ENCODE measurements at regions not wholly inside any gene's neighbourhood (a gene's known extent, or its start where the extent isn't known, plus 50 kb on each side); places are given as distances from the start of the nearest gene placed in this dataset.

DNA sequence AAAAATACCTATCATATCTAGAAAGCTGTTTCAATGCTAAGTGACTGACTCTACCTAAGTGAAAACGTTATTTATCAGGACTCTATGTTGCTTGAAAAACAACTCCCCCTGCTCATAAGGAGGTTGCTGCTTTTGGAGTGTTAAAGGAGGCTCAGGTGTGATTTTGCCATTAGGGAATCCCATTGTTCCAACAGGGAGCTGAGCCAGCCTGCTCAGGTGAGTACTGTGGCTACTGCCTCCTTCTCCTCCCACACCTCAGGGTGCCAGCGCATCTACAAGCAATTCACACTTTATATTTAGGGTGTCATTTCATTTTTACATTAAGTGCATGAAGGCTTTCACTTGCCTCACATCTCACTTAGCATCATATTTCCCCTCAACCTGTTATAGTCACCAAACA lies 84.7 kb downstream of the SEM1 start:
- Histone ChIP-seq H3K36me3 (no peaks in the 10 kb centered on the region), H3K4me3 (no peak overlapping the region), H3K9me3 (no peaks in the 10 kb centered on the region), H3K27ac (no peak overlapping the region), H3K27me3 (replicated peaks; ENCODE audit: insufficient read depth) (no peaks in the 10 kb centered on the region), H3K4me1 (replicated peaks) (no peaks in the 10 kb centered on the region)
- WGBS = 65% methylated on average over 2 of the region's 2 CpGs
- TF ChIP-seq POLR2AphosphoS5 (IDR thresholded peaks at IDR 0.05) (no peak), POLR2A (IDR thresholded peaks at IDR 0.05) (no peak), CTCF (IDR thresholded peaks at IDR 0.05) (no peak)
- DNase-seq (ENCODE audit: low spot score) = no peak
- intact Hi-C loops (cut with DNase I) = no loop called here

DNA sequence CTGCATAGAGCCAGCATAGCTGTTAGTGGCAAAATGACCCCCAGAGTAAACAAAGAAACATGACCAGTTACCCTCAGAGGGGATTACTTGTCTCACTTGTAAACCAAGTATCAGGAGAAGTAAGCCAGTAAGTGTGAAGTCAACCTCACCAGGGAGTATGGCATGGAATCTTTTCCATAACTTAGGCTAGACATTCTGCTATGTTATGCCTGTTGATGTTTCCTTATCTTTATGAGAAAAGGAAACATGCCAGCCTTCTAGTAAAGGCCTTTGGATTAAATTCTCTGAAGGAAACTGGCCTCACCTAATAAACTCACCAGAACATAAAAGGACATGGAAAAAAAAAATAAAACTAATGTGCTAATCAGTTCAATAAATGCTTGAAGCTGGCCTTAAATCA lies 87.7 kb downstream of the SEM1 start:
- TF ChIP-seq POLR2AphosphoS5 (IDR thresholded peaks at IDR 0.05) = no peak
- no peak for TF ChIP-seq CTCF (IDR thresholded peaks at IDR 0.05)
- H3K9me3 ChIP-seq = no peaks in the 10 kb centered on the region
- intact Hi-C loops (cut with DNase I) = no loop called here

DNA sequence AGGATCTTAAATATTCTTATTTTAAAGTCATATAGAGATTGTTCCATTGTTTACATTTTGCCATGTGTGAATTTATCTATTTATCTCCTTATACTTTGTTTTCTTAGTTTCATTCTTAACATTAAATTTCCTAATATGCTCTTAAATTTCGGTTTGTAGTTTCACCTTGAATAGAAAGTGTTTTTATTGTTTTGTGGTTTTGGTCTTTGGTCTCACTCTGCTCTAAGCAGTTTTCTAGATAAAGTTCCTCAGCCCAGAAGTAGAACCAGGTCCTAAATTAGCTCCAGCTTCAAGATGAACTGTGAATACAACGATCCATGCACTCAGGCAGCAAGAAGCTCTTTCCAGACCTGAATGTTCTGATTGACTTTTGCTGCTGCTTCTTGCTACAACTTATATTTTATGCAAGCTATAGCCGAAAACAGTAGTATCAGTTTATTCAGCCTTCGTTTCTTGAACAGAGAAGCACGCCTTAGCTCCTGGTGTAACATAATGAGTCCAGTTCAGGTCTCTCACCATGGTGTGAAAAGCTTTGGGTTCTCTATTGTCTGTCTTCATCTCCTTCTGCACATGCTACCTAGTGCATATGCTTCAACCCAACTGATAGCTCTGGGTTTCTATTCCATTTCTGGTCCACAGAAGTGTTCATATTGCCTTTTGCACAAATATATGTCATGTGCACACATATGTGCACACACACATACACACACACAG lies 95.3 kb downstream of the SEM1 start:
- Histone ChIP-seq H3K9me3 (no peaks in the 10 kb centered on the region), H3K36me3 (no peaks in the 10 kb centered on the region), H3K27ac (no peak overlapping the region), H3K27me3 (replicated peaks; ENCODE audit: insufficient read depth) (no peaks in the 10 kb centered on the region), H3K4me1 (replicated peaks) (no peaks in the 10 kb centered on the region), H3K4me3 (no peak overlapping the region)
- intact Hi-C loops (cut with DNase I) = no loop called here
- DNase-seq (ENCODE audit: low spot score) = no peak
- 88% methylated on average over 5 of the region's 5 CpGs for WGBS
- TF ChIP-seq POLR2A (IDR thresholded peaks at IDR 0.05) (no peak), CTCF (IDR thresholded peaks at IDR 0.05) (no peak), POLR2AphosphoS5 (IDR thresholded peaks at IDR 0.05) (no peak)

More for the DNA sequence above, 87.7 kb downstream of the SEM1 start:
- Histone ChIP-seq H3K4me1 (replicated peaks) (no peaks in the 10 kb centered on the region), H3K36me3 (no peaks in the 10 kb centered on the region), H3K27me3 (replicated peaks; ENCODE audit: insufficient read depth) (no peaks in the 10 kb centered on the region), H3K4me3 (no peak overlapping the region), H3K27ac (no peak overlapping the region)
- DNase-seq (ENCODE audit: low spot score) = no peak

GRCh38 chr7:96612034-96612433 lies 97.6 kb downstream of the SEM1 start:
- Histone ChIP-seq H3K27me3 (replicated peaks; ENCODE audit: insufficient read depth) (no peaks in the 10 kb centered on the region), H3K4me1 (replicated peaks) (no peaks in the 10 kb centered on the region), H3K4me3 (no peak overlapping the region), H3K9me3 (no peaks in the 10 kb centered on the region), H3K27ac (no peak overlapping the region), H3K36me3 (no peaks in the 10 kb centered on the region)
- 95% methylated on average over 1 of the region's 1 CpG for WGBS
- DNase-seq (ENCODE audit: low spot score) = no peak
- intact Hi-C loops (cut with DNase I) = no loop called here
- TF ChIP-seq POLR2A (IDR thresholded peaks at IDR 0.05) (no peak), POLR2AphosphoS5 (IDR thresholded peaks at IDR 0.05) (no peak), CTCF (IDR thresholded peaks at IDR 0.05) (no peak)

DNA sequence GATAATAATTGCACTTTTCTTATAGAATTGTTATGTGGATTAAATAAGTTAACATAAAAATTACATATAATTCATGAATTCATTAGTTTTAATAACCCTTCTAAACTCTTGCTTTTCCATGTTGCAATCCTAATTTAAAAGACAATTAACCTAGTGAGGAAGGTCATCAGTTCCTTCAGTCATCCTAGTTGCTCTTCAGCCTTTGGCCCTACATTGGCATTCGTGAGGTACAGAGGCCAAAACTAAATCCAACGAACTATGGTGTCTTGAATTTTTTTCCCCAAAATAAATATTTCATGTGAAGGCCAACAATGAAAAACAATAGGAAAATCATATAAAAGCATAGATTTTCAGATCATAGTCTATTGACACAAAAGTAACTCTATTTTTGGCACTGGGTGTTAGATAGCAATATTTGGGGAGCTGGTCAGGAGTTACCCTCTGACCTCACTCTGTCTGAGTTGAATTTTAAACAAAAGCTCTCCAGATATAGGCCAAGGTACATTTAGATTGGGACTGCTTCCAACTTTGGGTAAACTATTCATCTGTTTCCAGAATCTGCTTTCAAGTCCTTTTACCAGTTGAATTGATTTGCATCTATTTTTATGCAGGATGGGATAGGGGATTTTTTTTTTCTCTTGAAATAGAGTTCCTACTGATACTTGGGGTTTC lies 104.5 kb downstream of the SEM1 start:
- intact Hi-C loops (cut with DNase I) = no loop called here
- H3K9me3 ChIP-seq = no peaks in the 10 kb centered on the region
- no peaks in the 10 kb centered on the region for H3K4me1 ChIP-seq (replicated peaks)
- H3K36me3 ChIP-seq = no peaks in the 10 kb centered on the region
- no peaks in the 10 kb centered on the region for H3K27me3 ChIP-seq (replicated peaks; ENCODE audit: insufficient read depth)
- DNase-seq (ENCODE audit: low spot score) = no peak
- no peak overlapping the region for H3K4me3 ChIP-seq
- H3K27ac ChIP-seq = no peak overlapping the region
- TF ChIP-seq POLR2A (IDR thresholded peaks at IDR 0.05) = no peak
- TF ChIP-seq CTCF (IDR thresholded peaks at IDR 0.05) = no peak
- TF ChIP-seq POLR2AphosphoS5 (IDR thresholded peaks at IDR 0.05) = no peak
- 85% methylated on average over 2 of the region's 2 CpGs for WGBS
